ENCODE measurements at regions not wholly inside any gene's neighbourhood (a gene's known extent, or its start where the extent isn't known, plus 50 kb on each side); places are given as distances from the start of the nearest gene placed in this dataset.

- Mint-ChIP-seq H3K9me3 (ENCODE audit: low read depth) (no peaks in the 10 kb centered on the region), H3K4me3 (no peak overlapping the region), H3K4me1 (ENCODE audit: low read depth) (peaks cover 3% of the 10 kb centered on the region), H3K27ac (no peak overlapping the region), H3K27me3 (peaks cover 11% of the 10 kb centered on the region), H3K36me3 (no peaks in the 10 kb centered on the region)
These were observed 126.9 kb downstream of the IPMK start for GRCh38 chr10:58140691-58141347.

GRCh38 chr10:58140054-58140453, 127.6 kb downstream of the IPMK start:
- H3K27ac Mint-ChIP-seq, result no peak overlapping the region
- H3K4me1 Mint-ChIP-seq (ENCODE audit: low read depth), result peaks cover 3% of the 10 kb centered on the region
- H3K27me3 Mint-ChIP-seq, result peaks cover 8% of the 10 kb centered on the region
- H3K36me3 Mint-ChIP-seq, result no peaks in the 10 kb centered on the region
- H3K9me3 Mint-ChIP-seq (ENCODE audit: low read depth), result no peaks in the 10 kb centered on the region
- no peak overlapping the region for H3K4me3 Mint-ChIP-seq

- H3K27me3 Mint-ChIP-seq, result peaks cover 7% of the 10 kb centered on the region
- no peak overlapping the region for H3K27ac Mint-ChIP-seq
- no peaks in the 10 kb centered on the region for H3K9me3 Mint-ChIP-seq (ENCODE audit: low read depth)
- H3K36me3 Mint-ChIP-seq, result no peaks in the 10 kb centered on the region
- no peaks in the 10 kb centered on the region for H3K4me1 Mint-ChIP-seq (ENCODE audit: low read depth)
- no peak overlapping the region for H3K4me3 Mint-ChIP-seq
These were observed 129.9 kb downstream of the IPMK start for GRCh38 chr10:58137813-58138212.

- Mint-ChIP-seq H3K4me1 (ENCODE audit: low read depth) (no peaks in the 10 kb centered on the region), H3K9me3 (ENCODE audit: low read depth) (no peaks in the 10 kb centered on the region), H3K36me3 (no peaks in the 10 kb centered on the region), H3K4me3 (no peak overlapping the region), H3K27me3 (peaks cover 10% of the 10 kb centered on the region), H3K27ac (no peak overlapping the region)
These were observed 152.3 kb downstream of the IPMK start for GRCh38 chr10:58115218-58116050.

- Mint-ChIP-seq H3K9me3 (ENCODE audit: low read depth) (no peaks in the 10 kb centered on the region), H3K4me3 (no peak overlapping the region), H3K36me3 (no peaks in the 10 kb centered on the region), H3K27ac (no peak overlapping the region), H3K27me3 (peaks cover 9% of the 10 kb centered on the region), H3K4me1 (ENCODE audit: low read depth) (no peaks in the 10 kb centered on the region)
These were observed 158.0 kb downstream of the IPMK start for GRCh38 chr10:58109731-58110130.

- H3K4me1 Mint-ChIP-seq (ENCODE audit: low read depth), result no peaks in the 10 kb centered on the region
- H3K9me3 Mint-ChIP-seq (ENCODE audit: low read depth), result no peaks in the 10 kb centered on the region
- peaks cover 7% of the 10 kb centered on the region for H3K27me3 Mint-ChIP-seq
- H3K4me3 Mint-ChIP-seq, result no peak overlapping the region
- H3K27ac Mint-ChIP-seq, result no peak overlapping the region
- H3K36me3 Mint-ChIP-seq, result no peaks in the 10 kb centered on the region
These were observed 160.2 kb downstream of the IPMK start for GRCh38 chr10:58107506-58107905.

GRCh38 chr10:58106211-58107035, 161.3 kb downstream of the IPMK start:
- Mint-ChIP-seq H3K27ac (no peak overlapping the region), H3K27me3 (peaks cover 4% of the 10 kb centered on the region), H3K4me1 (ENCODE audit: low read depth) (no peaks in the 10 kb centered on the region)

GRCh38 chr10:58104351-58104751, 163.3 kb downstream of the IPMK start:
- Mint-ChIP-seq H3K4me3 (no peak overlapping the region), H3K9me3 (ENCODE audit: low read depth) (no peaks in the 10 kb centered on the region), H3K27ac (no peak overlapping the region)

More at GRCh38 chr10:58106211-58107035, 161.3 kb downstream of the IPMK start:
- H3K36me3 Mint-ChIP-seq, result no peaks in the 10 kb centered on the region
- no peak overlapping the region for H3K4me3 Mint-ChIP-seq
- H3K9me3 Mint-ChIP-seq (ENCODE audit: low read depth), result no peaks in the 10 kb centered on the region

GRCh38 chr10:58102897-58103296, 164.8 kb downstream of the IPMK start:
- H3K27ac Mint-ChIP-seq, result no peak overlapping the region
- H3K4me3 Mint-ChIP-seq, result no peak overlapping the region
- H3K27me3 Mint-ChIP-seq, result no peaks in the 10 kb centered on the region
- no peaks in the 10 kb centered on the region for H3K9me3 Mint-ChIP-seq (ENCODE audit: low read depth)
- no peaks in the 10 kb centered on the region for H3K36me3 Mint-ChIP-seq
- no peaks in the 10 kb centered on the region for H3K4me1 Mint-ChIP-seq (ENCODE audit: low read depth)

More at GRCh38 chr10:58104351-58104751, 163.3 kb downstream of the IPMK start:
- Mint-ChIP-seq H3K4me1 (ENCODE audit: low read depth) (no peaks in the 10 kb centered on the region), H3K27me3 (peaks cover 3% of the 10 kb centered on the region), H3K36me3 (no peaks in the 10 kb centered on the region)

GRCh38 chr10:58101682-58102081, 166.0 kb downstream of the IPMK start:
- no peaks in the 10 kb centered on the region for H3K9me3 Mint-ChIP-seq (ENCODE audit: low read depth)
- H3K27ac Mint-ChIP-seq, result no peak overlapping the region
- no peaks in the 10 kb centered on the region for H3K27me3 Mint-ChIP-seq
- H3K36me3 Mint-ChIP-seq, result no peaks in the 10 kb centered on the region
- H3K4me1 Mint-ChIP-seq (ENCODE audit: low read depth), result no peaks in the 10 kb centered on the region
- no peak overlapping the region for H3K4me3 Mint-ChIP-seq

GRCh38 chr10:58094985-58095718, 172.5 kb downstream of the IPMK start:
- no peaks in the 10 kb centered on the region for H3K27me3 Mint-ChIP-seq
- H3K4me3 Mint-ChIP-seq, result no peak overlapping the region
- no peaks in the 10 kb centered on the region for H3K4me1 Mint-ChIP-seq (ENCODE audit: low read depth)
- H3K27ac Mint-ChIP-seq, result no peak overlapping the region
- no peaks in the 10 kb centered on the region for H3K36me3 Mint-ChIP-seq
- H3K9me3 Mint-ChIP-seq (ENCODE audit: low read depth), result no peaks in the 10 kb centered on the region

GRCh38 chr10:58091886-58092285, 175.8 kb downstream of the IPMK start:
- Mint-ChIP-seq H3K4me3 (no peak overlapping the region), H3K27me3 (peaks cover 2% of the 10 kb centered on the region), H3K27ac (no peak overlapping the region), H3K36me3 (no peaks in the 10 kb centered on the region), H3K9me3 (ENCODE audit: low read depth) (no peaks in the 10 kb centered on the region), H3K4me1 (ENCODE audit: low read depth) (no peaks in the 10 kb centered on the region)

GRCh38 chr10:58089739-58090138, 178.0 kb downstream of the IPMK start:
- no peaks in the 10 kb centered on the region for H3K9me3 Mint-ChIP-seq (ENCODE audit: low read depth)
- H3K4me1 Mint-ChIP-seq (ENCODE audit: low read depth), result no peaks in the 10 kb centered on the region
- no peaks in the 10 kb centered on the region for H3K36me3 Mint-ChIP-seq
- peaks cover 7% of the 10 kb centered on the region for H3K27me3 Mint-ChIP-seq
- H3K4me3 Mint-ChIP-seq, result no peak overlapping the region
- no peak overlapping the region for H3K27ac Mint-ChIP-seq

GRCh38 chr10:58087896-58088295, 179.8 kb downstream of the IPMK start:
- Mint-ChIP-seq H3K27ac (no peak overlapping the region), H3K9me3 (ENCODE audit: low read depth) (no peaks in the 10 kb centered on the region), H3K36me3 (no peaks in the 10 kb centered on the region), H3K4me3 (no peak overlapping the region), H3K4me1 (ENCODE audit: low read depth) (no peaks in the 10 kb centered on the region), H3K27me3 (peaks cover 7% of the 10 kb centered on the region)
